Upper lobe of left lung (tissue), 4 donors: ENCODE measurements at regions not wholly inside any gene's neighbourhood (a gene's known extent, or its start where the extent isn't known, plus 50 kb on each side); places are given as distances from the start of the nearest gene placed in this dataset.

ENCODE experiments used
- EP300 ChIP-seq, 4 donors: sonication (generic); formaldehyde crosslinking; IDR thresholded peaks; one replicate each; pipeline ENCODE4 v1.5.1; 2017; ENCODE audit warnings: antibody characterized with exemption in 4 of 4, control low read depth in 2 of 4
- POLR2AphosphoS5 ChIP-seq, 2 donors: sonication (generic); formaldehyde crosslinking; IDR thresholded peaks; one replicate each; pipeline ENCODE4 v1.5.1; 2017; ENCODE audit warnings: antibody characterized with exemption in 2 of 2
- TF ChIP-seq, protein P1 (sequence below), 6 experiments: fragments of 450-650 bp in 4 of 6; fragments of 200-600 bp in 2 of 6; sonication (generic) in 2 of 6; IDR thresholded peaks; one replicate each; pipeline ENCODE4 v1.5.1; 2016 to 2019; ENCODE audit warnings: antibody characterized with exemption in 6 of 6

DNA sequence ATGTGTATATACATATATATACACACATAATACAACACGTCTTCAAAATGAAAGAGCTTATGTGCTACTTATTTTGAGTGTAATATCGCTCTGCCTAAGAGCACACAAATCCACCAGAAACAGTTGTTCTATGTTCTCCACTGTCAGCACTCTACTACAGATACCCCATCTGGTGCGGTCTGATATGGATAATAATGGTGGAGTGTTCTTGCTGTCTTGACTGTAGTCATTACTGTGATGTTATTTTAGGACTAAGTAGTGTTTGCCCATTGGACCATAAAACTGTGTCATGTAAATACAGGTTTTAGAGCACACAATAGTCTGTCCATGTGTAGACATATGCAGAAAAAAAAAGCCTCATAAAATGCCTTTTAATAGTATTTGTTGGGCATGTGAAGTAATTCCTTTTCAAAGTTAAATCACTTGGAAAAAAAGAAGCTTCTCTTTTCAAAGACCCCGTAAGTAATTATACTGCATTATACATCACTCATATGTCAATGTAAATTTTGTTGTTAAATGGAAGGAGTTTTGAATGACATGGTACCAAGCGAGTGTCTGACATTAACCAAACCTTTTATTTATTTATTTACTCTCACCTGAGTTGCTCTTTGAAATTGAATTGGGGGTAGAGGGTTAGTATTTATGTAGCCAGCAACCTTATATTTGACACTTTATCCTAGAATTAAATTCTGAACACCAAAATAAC lies 1249.2 kb upstream of the ZEB2 start:
- TF ChIP-seq, protein P1, sequence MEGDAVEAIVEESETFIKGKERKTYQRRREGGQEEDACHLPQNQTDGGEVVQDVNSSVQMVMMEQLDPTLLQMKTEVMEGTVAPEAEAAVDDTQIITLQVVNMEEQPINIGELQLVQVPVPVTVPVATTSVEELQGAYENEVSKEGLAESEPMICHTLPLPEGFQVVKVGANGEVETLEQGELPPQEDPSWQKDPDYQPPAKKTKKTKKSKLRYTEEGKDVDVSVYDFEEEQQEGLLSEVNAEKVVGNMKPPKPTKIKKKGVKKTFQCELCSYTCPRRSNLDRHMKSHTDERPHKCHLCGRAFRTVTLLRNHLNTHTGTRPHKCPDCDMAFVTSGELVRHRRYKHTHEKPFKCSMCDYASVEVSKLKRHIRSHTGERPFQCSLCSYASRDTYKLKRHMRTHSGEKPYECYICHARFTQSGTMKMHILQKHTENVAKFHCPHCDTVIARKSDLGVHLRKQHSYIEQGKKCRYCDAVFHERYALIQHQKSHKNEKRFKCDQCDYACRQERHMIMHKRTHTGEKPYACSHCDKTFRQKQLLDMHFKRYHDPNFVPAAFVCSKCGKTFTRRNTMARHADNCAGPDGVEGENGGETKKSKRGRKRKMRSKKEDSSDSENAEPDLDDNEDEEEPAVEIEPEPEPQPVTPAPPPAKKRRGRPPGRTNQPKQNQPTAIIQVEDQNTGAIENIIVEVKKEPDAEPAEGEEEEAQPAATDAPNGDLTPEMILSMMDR (IDR thresholded peaks at IDR 0.05): no peak
- TF ChIP-seq EP300 (IDR thresholded peaks at IDR 0.05) (no peak), POLR2AphosphoS5 (IDR thresholded peaks at IDR 0.05) (no peak)
